SK-N-SH treated with all-trans-retinoic acid at 6 μM for 48 hours (cell line): ENCODE measurements at regions not wholly inside any gene's neighbourhood (a gene's known extent, or its start where the extent isn't known, plus 50 kb on each side); places are given as distances from the start of the nearest gene placed in this dataset.

Experiments
- ATAC-seq: fragments of 200-7000 bp; cut with Tn5 transposase; 3 replicates; pipeline ENCODE4 v1.9.1; 2020; ENCODE audit warnings: mild to moderate bottlenecking, moderate library complexity
- ARNTL ChIP-seq: fragments of 450-650 bp; formaldehyde crosslinking; IDR thresholded peaks from 2 replicates; pipeline ENCODE4 v1.5.0; 2020; ENCODE audit warnings: low read depth, mild to moderate bottlenecking, moderate library complexity, borderline replicate concordance
- BACH2 ChIP-seq: fragments of 250-450 bp; sonication (Bioruptor Pico); IDR thresholded peaks from 2 replicates; pipeline ENCODE4 v1.9.0; 2021; ENCODE audit warnings: mild to moderate bottlenecking, borderline replicate concordance
- CREB5 ChIP-seq: fragments of 250-450 bp; sonication (Bioruptor Pico); IDR thresholded peaks from 2 replicates; pipeline ENCODE4 v1.5.1; 2020; ENCODE audit warnings: low read depth, mild to moderate bottlenecking, moderate library complexity
- CSRNP3 ChIP-seq: fragments of 250-450 bp; sonication (Bioruptor Pico); IDR thresholded peaks from 2 replicates; pipeline ENCODE4 v1.5.1; 2021; ENCODE audit warnings: mild to moderate bottlenecking, moderate library complexity
- ESRRG ChIP-seq: fragments of 250-450 bp; sonication (Bioruptor Pico); IDR thresholded peaks from 2 replicates; pipeline ENCODE4 v1.6.1; 2021; ENCODE audit warnings: mild to moderate bottlenecking
- GLIS3 ChIP-seq: fragments of 250-450 bp; sonication (Bioruptor Pico); IDR thresholded peaks from 2 replicates; pipeline ENCODE4 v1.5.0; 2020; ENCODE audit warnings: mild to moderate bottlenecking, moderate library complexity
- ISL1 ChIP-seq: fragments of 250-450 bp; sonication (Bioruptor Pico); IDR thresholded peaks from 2 replicates; pipeline ENCODE4 v2.1.2; 2022; ENCODE audit warnings: mild to moderate bottlenecking, moderate library complexity
- OSR1 ChIP-seq: fragments of 250-450 bp; sonication (Bioruptor Pico); IDR thresholded peaks from 2 replicates; pipeline ENCODE4 v1.8.0; 2022; ENCODE audit warnings: moderate library complexity, mild to moderate bottlenecking, inconsistent platforms
- TSHZ2 ChIP-seq: fragments of 250-450 bp; sonication (Bioruptor Pico); IDR thresholded peaks from 2 replicates; pipeline ENCODE4 v1.5.0; 2020; ENCODE audit warnings: mild to moderate bottlenecking, moderate library complexity
- ZFP30 ChIP-seq: fragments of 450-650 bp; formaldehyde crosslinking; IDR thresholded peaks from 2 replicates; pipeline ENCODE4 v1.5.0; 2022; ENCODE audit warnings: mild to moderate bottlenecking, moderate library complexity
- ZNF70 ChIP-seq: fragments of 450-650 bp; formaldehyde crosslinking; IDR thresholded peaks from 2 replicates; pipeline ENCODE4 v1.5.0; 2020; ENCODE audit warnings: mild to moderate bottlenecking, moderate library complexity
- ZNF8 ChIP-seq: fragments of 450-650 bp; formaldehyde crosslinking; IDR thresholded peaks from 2 replicates; pipeline ENCODE4 v1.5.0; 2020; ENCODE audit warnings: mild to moderate bottlenecking, moderate library complexity
- TF ChIP-seq, protein P1 (sequence below): fragments of 250-450 bp; sonication (Bioruptor Pico); IDR thresholded peaks from 2 replicates; pipeline ENCODE4 v1.8.0; 2020; ENCODE audit warnings: mild to moderate bottlenecking, moderate library complexity, borderline replicate concordance

- TF ChIP-seq CREB5 = no peak
- TF ChIP-seq, all 23 proteins: peak for 0
These were observed 451.3 kb upstream of the FAM98A start (continued) for GRCh38 chr2:34050413-34050812.

- TF ChIP-seq ZFP30 (CRISPR knock-in tag) (no peak), TSHZ2 (CRISPR knock-in tag) (no peak), CREB5 (no peak), OSR1 (CRISPR knock-in tag) (no peak)
- ATAC-seq = no peak
These were observed 446.1 kb upstream of the FAM98A start for GRCh38 chr2:34045101-34045655.

GRCh38 chr2:34037886-34038285 lies 438.8 kb upstream of the FAM98A start:
- no peak for TF ChIP-seq ISL1 (CRISPR knock-in tag)
- no peak for TF ChIP-seq ESRRG (CRISPR knock-in tag)
- TF ChIP-seq, protein P1, sequence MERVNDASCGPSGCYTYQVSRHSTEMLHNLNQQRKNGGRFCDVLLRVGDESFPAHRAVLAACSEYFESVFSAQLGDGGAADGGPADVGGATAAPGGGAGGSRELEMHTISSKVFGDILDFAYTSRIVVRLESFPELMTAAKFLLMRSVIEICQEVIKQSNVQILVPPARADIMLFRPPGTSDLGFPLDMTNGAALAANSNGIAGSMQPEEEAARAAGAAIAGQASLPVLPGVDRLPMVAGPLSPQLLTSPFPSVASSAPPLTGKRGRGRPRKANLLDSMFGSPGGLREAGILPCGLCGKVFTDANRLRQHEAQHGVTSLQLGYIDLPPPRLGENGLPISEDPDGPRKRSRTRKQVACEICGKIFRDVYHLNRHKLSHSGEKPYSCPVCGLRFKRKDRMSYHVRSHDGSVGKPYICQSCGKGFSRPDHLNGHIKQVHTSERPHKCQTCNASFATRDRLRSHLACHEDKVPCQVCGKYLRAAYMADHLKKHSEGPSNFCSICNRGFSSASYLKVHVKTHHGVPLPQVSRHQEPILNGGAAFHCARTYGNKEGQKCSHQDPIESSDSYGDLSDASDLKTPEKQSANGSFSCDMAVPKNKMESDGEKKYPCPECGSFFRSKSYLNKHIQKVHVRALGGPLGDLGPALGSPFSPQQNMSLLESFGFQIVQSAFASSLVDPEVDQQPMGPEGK (CRISPR knock-in tag) = no peak
- no peak for TF ChIP-seq ARNTL (CRISPR knock-in tag)
- TF ChIP-seq CSRNP3 (CRISPR knock-in tag) = no peak
- TF ChIP-seq GLIS3 (CRISPR knock-in tag) = no peak
- TF ChIP-seq BACH2 = no peak
- TF ChIP-seq ZNF70 (CRISPR knock-in tag) = no peak
- no peak for ATAC-seq

DNA sequence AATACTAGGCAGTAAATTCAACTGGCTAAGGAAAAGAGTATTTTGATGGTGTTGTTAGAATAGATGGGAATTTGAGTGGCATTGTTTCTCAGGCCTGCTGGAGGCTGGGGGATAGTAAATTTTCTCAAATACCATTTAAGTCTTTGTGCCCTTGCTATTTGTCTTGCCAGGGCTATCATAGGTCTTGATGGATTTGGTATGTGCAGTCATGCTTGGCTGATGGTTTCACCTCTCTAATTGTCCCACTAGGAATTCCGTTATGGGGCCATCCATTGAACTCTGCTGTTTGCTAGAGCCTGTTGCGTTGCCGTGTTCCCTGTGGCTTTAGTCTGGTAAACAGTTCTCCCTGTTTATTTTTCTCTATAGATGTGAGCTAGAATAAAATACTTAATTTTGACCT lies 438.1 kb upstream of the FAM98A start:
- TF ChIP-seq CREB5 = no peak
- TF ChIP-seq, protein P1 (CRISPR knock-in tag) = no peak
- no peak for TF ChIP-seq ISL1 (CRISPR knock-in tag)
- no peak for TF ChIP-seq ZNF8 (CRISPR knock-in tag)
- TF ChIP-seq, all 23 proteins: peak for 0
- no peak for ATAC-seq
